Smooth muscle cell (in vitro differentiated cells): ENCODE measurements at regions not wholly inside any gene's neighbourhood (a gene's known extent, or its start where the extent isn't known, plus 50 kb on each side); places are given as distances from the start of the nearest gene placed in this dataset.

Experiments
- DNase-seq: peaks from one replicate; lab custom pipeline; 2025; ENCODE audit not compliant: unreplicated experiment; lab: John Stamatoyannopoulos, UW
- H2AFZ ChIP-seq: fragments of 200-600 bp; sonication (generic); 2 replicates; pipeline ENCODE4 v1.6.0; 2016; ENCODE audit warnings: antibody characterized with exemption, low read depth, mild to moderate bottlenecking
- H3F3A ChIP-seq: fragments of 200-600 bp; sonication (generic); 2 replicates; pipeline ENCODE4 v1.6.0; 2017; ENCODE audit warnings: antibody characterized with exemption, low read depth
- H3K27ac ChIP-seq: fragments of 200-600 bp; sonication (generic); 2 replicates; pipeline ENCODE4 v1.5.1; 2016; ENCODE audit warnings: low read depth, mild to moderate bottlenecking
- H3K27me3 ChIP-seq: fragments of 200-600 bp; sonication (generic); 2 replicates; pipeline ENCODE4 v1.6.1; 2016; ENCODE audit warnings: low read depth, mild to moderate bottlenecking
- H3K36me3 ChIP-seq: fragments of 200-600 bp; sonication (generic); 2 replicates; pipeline ENCODE4 v1.5.1; 2016; ENCODE audit warnings: low read depth
- H3K4me1 ChIP-seq: fragments of 200-600 bp; sonication (generic); 2 replicates; pipeline ENCODE4 v1.5.1; 2016; ENCODE audit warnings: low read depth
- H3K4me2 ChIP-seq: fragments of 200-600 bp; sonication (generic); 2 replicates; pipeline ENCODE4 v1.6.0; 2016; ENCODE audit warnings: mild to moderate bottlenecking
- H3K4me3 ChIP-seq: fragments of 200-600 bp; sonication (generic); 2 replicates; pipeline ENCODE4 v1.5.1; 2016; ENCODE audit warnings: mild to moderate bottlenecking
- H3K79me2 ChIP-seq: fragments of 200-600 bp; sonication (generic); 2 replicates; pipeline ENCODE4 v1.6.0; 2016; ENCODE audit warnings: low read depth, mild to moderate bottlenecking
- H3K9ac ChIP-seq: fragments of 200-600 bp; sonication (generic); 2 replicates; pipeline ENCODE4 v1.6.0; 2016; ENCODE audit warnings: low read depth
- H3K9me3 ChIP-seq: fragments of 200-600 bp; sonication (generic); replicated peaks from 2 replicates; pipeline ENCODE4 v1.5.1; 2016; ENCODE audit warnings: low read depth
- H4K20me1 ChIP-seq: fragments of 200-600 bp; sonication (generic); 2 replicates; pipeline ENCODE4 v1.6.0; 2016; ENCODE audit warnings: low read depth
- WGBS: methylation state at CpG from one replicate; pipeline ENCODE4 v1.1.7; 2016; ENCODE audit warnings: low lambda C conversion rate; 5-methylcytosine and 5-hydroxymethylcytosine counted together
- TF ChIP-seq, protein P1 (sequence below): fragments of 200-600 bp; sonication (generic); IDR thresholded peaks from 2 replicates; pipeline ENCODE4 v1.5.1; 2017; ENCODE audit warnings: borderline replicate concordance, mild to moderate bottlenecking, antibody characterized with exemption; ENCODE audit not compliant: insufficient read depth, poor library complexity, severe bottlenecking

DNA sequence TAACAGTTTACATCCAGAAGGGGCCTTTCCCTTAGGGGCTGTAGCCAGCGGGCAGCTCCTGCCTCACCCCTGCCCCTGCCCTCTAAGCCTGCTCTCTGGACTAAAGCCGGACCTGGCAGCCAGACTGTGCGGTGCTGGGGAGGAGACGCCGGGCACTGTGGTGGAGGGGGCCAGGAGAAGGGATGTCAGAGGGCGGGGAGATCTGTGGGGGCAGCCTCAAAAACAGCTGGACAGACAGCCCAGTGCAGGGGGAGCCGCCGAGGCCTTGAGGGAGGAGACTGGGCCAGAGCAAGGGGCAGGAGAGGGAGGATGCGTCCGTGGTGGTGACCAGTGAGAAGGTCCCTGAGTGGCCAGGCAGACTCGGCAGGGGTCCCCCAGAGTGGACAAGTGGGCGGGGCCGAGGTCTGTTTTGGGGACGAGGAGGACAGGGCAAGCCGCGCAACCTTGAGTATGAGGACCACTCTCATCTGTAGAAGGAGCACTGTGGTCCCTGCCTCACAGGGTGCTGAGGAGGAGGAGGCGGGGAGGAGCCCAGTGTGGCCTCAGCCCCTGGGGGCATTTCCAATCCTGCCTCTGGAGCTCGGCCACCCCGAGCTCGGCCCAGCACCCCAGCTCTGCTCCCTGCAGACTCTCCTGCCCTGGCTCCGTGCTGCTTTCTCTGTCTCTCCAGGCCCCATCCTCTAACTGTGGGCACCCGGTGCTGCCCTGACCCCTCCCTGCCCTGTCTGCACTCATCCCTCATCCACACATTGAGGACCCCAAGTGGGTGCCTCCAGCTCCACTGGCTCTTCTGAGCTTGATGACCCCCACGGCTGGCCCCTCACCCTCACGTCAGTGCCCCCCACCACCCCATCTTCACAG, 59.2 kb upstream of the NKX1-1 start:
- H3K27me3 ChIP-seq = peaks cover 9% of the 10 kb centered on the region
- no peaks in the 10 kb centered on the region for H3F3A ChIP-seq
- H3K9me3 ChIP-seq = no peaks in the 10 kb centered on the region
- H3K9ac ChIP-seq = no peak overlapping the region
- no peaks in the 10 kb centered on the region for H3K4me1 ChIP-seq
- TF ChIP-seq, protein P1, sequence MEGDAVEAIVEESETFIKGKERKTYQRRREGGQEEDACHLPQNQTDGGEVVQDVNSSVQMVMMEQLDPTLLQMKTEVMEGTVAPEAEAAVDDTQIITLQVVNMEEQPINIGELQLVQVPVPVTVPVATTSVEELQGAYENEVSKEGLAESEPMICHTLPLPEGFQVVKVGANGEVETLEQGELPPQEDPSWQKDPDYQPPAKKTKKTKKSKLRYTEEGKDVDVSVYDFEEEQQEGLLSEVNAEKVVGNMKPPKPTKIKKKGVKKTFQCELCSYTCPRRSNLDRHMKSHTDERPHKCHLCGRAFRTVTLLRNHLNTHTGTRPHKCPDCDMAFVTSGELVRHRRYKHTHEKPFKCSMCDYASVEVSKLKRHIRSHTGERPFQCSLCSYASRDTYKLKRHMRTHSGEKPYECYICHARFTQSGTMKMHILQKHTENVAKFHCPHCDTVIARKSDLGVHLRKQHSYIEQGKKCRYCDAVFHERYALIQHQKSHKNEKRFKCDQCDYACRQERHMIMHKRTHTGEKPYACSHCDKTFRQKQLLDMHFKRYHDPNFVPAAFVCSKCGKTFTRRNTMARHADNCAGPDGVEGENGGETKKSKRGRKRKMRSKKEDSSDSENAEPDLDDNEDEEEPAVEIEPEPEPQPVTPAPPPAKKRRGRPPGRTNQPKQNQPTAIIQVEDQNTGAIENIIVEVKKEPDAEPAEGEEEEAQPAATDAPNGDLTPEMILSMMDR = no peak
- WGBS = 91% methylated on average over 22 of the region's 24 CpGs
- H3K4me2 ChIP-seq = no peak overlapping the region
- H3K4me3 ChIP-seq = no peak overlapping the region
- H2AFZ ChIP-seq = no peak overlapping the region
- no peaks in the 10 kb centered on the region for H3K79me2 ChIP-seq
- H4K20me1 ChIP-seq = no peaks in the 10 kb centered on the region
- no peak for DNase-seq
- no peaks in the 10 kb centered on the region for H3K36me3 ChIP-seq
- no peak overlapping the region for H3K27ac ChIP-seq

- Histone ChIP-seq H3K79me2 (no peaks in the 10 kb centered on the region), H3K4me1 (no peaks in the 10 kb centered on the region), H2AFZ (no peak overlapping the region), H3F3A (no peaks in the 10 kb centered on the region), H3K4me2 (no peak overlapping the region), H3K9me3 (no peaks in the 10 kb centered on the region), H3K4me3 (no peak overlapping the region), H3K27ac (no peak overlapping the region), H3K9ac (no peak overlapping the region), H4K20me1 (no peaks in the 10 kb centered on the region), H3K27me3 (peaks cover 15% of the 10 kb centered on the region), H3K36me3 (no peaks in the 10 kb centered on the region)
- DNase-seq = no peak
- WGBS = 89% methylated on average over 14 of the region's 15 CpGs
- TF ChIP-seq, protein P1 = no peak
Measured at GRCh38 chr4:1464581-1465171, 58.4 kb upstream of the NKX1-1 start.

GRCh38 chr4:1463927-1464540, 57.8 kb upstream of the NKX1-1 start:
- H3K9ac ChIP-seq = no peak overlapping the region
- H3K79me2 ChIP-seq = no peaks in the 10 kb centered on the region
- H3K27me3 ChIP-seq = peaks cover 22% of the 10 kb centered on the region
- no peaks in the 10 kb centered on the region for H4K20me1 ChIP-seq
- H3K4me1 ChIP-seq = no peaks in the 10 kb centered on the region
- H3K36me3 ChIP-seq = no peaks in the 10 kb centered on the region
- WGBS = 84% methylated on average over 21 of the region's 22 CpGs
- H3K27ac ChIP-seq = no peak overlapping the region
- no peak overlapping the region for H2AFZ ChIP-seq
- H3K4me2 ChIP-seq = no peak overlapping the region
- TF ChIP-seq, protein P1 = no peak
- no peak for DNase-seq
- no peaks in the 10 kb centered on the region for H3F3A ChIP-seq
- H3K9me3 ChIP-seq = no peaks in the 10 kb centered on the region
- no peak overlapping the region for H3K4me3 ChIP-seq
